HG02588 (cell line): ENCODE measurements at regions not wholly inside any gene's neighbourhood (a gene's known extent, or its start where the extent isn't known, plus 50 kb on each side); places are given as distances from the start of the nearest gene placed in this dataset.

ENCODE experiments used
- ATAC-seq: cut with Tn5 transposase; IDR thresholded peaks from one replicate; pipeline ENCODE4 v1.9.1; 2021; ENCODE audit warnings: mild to moderate bottlenecking, moderate library complexity; ENCODE audit not compliant: unreplicated experiment

DNA sequence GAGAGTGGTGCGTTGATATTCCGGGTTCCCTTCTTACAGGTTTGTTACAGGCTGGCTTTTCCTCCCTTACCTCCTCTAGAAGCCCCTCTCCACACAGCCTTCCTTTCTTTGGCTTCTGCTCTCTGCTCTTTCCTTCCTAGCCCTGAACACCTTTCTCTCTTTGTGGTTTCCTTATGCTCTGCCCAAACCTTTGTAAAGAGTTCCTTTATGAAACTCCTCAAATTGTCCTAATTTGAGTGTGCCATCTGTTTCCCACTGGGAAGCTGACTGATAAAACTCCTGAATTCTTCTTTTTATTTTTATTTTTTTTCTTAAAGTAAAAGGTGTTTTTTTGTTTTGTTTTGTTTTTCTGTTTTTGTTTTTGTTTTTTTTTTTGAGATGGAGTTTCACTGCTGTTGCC, 60.1 kb upstream of the OTX2 start:
- ATAC-seq: no peak

DNA sequence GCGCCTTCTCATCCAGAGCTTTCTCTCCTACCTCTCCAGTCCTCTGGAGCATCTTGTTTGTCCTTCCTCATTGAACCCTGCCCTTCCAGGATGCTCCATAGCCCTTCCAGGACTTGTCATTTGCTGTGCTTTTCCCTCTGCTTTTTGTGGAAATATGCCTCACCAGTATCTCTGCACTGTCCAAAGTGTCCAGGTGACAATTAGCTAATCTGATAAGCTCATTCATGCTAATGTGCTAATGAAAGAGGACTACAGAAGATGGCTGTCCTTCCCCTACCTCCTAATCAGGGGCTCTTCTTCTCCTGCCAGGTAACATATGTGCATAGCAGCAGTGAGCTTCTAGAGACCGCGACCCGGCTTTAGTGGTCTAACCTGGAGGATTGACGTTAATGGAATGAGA, 58.4 kb upstream of the OTX2 start:
- ATAC-seq: no peak

DNA sequence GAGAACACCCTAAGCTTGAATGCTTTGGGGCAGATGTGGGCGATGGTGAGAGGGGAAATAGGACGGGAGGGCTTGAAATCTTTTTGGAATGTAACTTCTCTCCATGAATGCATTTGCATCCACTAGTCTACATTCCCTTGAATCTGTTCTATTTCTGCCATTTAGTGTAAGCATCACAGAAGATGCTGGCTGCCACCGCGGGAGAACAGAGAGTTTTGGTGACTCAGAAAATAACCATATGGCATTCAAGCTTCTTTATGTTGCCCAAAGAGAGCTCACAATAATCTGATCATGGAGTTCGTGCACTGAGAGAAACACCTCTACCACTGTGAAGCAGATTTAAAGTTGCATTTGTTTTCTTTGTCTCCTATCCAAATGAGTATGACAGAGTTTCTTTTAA, 52.6 kb upstream of the OTX2 start:
- ATAC-seq: no peak

DNA sequence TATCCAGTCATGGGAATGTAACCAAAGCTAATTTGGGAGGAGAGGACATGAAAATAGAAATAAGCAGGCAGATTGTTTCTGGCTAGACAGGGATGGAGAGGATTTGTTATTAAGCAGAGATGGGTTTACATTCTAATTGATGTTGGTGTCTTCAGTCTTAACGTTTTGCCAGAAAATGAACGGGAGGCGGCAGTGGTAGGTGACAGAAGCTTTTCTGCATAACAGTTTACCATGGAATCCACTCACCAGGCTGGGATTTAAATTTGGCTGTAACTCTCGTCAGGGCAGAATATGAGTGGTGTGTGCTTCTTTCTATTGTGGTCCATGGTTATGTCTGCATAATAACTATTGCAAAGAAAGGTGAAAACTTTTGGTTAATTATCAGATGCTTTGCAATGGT, 50.2 kb upstream of the OTX2 start:
- ATAC-seq: no peak
